SK-N-MC (cell line): ENCODE measurements at regions not wholly inside any gene's neighbourhood (a gene's known extent, or its start where the extent isn't known, plus 50 kb on each side); places are given as distances from the start of the nearest gene placed in this dataset.
A peak's percentile ranks its signal among the peaks of the same experiment; 100 is the strongest.

ENCODE experiments used
- EZH2 ChIP-seq: fragments of 200-600 bp; sonication (generic); IDR thresholded peaks from one replicate; pipeline ENCODE4 v1.6.1; 2017; ENCODE audit warnings: antibody characterized with exemption
- POLR2AphosphoS5 ChIP-seq: IDR thresholded peaks from 2 replicates; pipeline ENCODE4 v1.6.1; 2012; ENCODE audit warnings: mild to moderate bottlenecking, low read depth, low read length, borderline replicate concordance

DNA sequence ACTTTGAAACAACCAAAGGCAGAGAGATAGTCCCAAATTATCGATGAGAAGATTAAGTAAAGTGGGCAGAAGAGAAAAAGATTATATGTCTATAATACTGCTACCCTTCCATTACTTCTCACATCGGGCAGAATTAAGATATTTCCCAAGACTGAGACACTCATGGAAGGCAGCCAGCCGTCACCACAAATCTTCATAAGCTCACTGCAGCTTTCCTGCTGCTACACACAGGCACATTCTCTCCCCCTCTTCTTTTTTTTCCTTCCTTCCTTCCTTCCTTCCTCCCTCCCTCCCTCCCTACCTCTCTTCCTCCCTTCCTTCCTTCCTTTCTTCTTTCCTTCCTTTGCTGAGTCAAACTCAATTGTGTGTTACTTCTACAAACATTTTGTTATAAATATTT lies 58.7 kb upstream of the SPATA31C2 start:
- TF ChIP-seq POLR2AphosphoS5 (peak; percentile 55; the same call in 1 of the 2 replicates), EZH2 (no peak)
